HCT116 (cell line): ENCODE measurements at regions not wholly inside any gene's neighbourhood (a gene's known extent, or its start where the extent isn't known, plus 50 kb on each side); places are given as distances from the start of the nearest gene placed in this dataset.

Experiments
- ATAC-seq: fragments of 200-7000 bp; cut with Tn5 transposase; 2 replicates; pipeline ENCODE4 v1.9.1; 2020; ENCODE audit warnings: mild to moderate bottlenecking, moderate library complexity
- BruUV-seq: library from RNA; stranded (reverse); fragments of 400-500 nt; replicated peaks from 2 replicates; lab custom pipeline; 2021; lab: Mats Ljungman, UMichigan
- CTCF ChIA-PET: fragments of 300-600 bp; sonication (Branson Sonifier 250); formaldehyde crosslinking; loops from one replicate; lab custom pipeline; 2021; ENCODE audit warnings: antibody characterized with exemption; lab: Charles Lee
- POLR2A ChIA-PET: fragments of 300-600, 350-600 bp; sonication (Branson Sonifier 250); formaldehyde crosslinking; loops from one replicate; lab custom pipeline; 2021; ENCODE audit warnings: antibody characterized with exemption; lab: Charles Lee
- RAD21 ChIA-PET, 2 experiments: fragments of 300-600 bp; sonication (Branson Sonifier 250); formaldehyde crosslinking; loops; one replicate each; lab custom pipeline; 2023; ENCODE audit warnings: low total read pairs in 2 of 2; ENCODE audit not compliant: uncharacterized antibody in 2 of 2, unreplicated experiment in 2 of 2, low non-redundant PET in 1 of 2; lab: Charles Lee
- DNase-seq: peaks from one replicate; pipeline ENCODE4 v3.0.0-alpha.2; 2010; ENCODE audit warnings: low read depth, low spot score
- H2AFZ ChIP-seq: fragments of 200-600 bp; shearing (Covaris generic), sonication (generic); 2 replicates; pipeline ENCODE4 v1.6.1; 2017; ENCODE audit warnings: low read depth, mixed run types, mixed read lengths, antibody characterized with exemption, low read length; ENCODE audit not compliant: poor library complexity, severe bottlenecking
- H3K27ac ChIP-seq: 2 replicates; pipeline ENCODE4 v1.5.1; 2012; ENCODE audit warnings: low read depth, low read length
- H3K27me3 ChIP-seq: fragments of 200-600 bp; sonication (generic); 2 replicates; pipeline ENCODE4 v1.6.1; 2016; ENCODE audit warnings: mixed run types, low read length, mixed read lengths; ENCODE audit not compliant: insufficient read depth
- H3K36me3 ChIP-seq, 2 experiments: fragments of 200-500 bp in 1 of 2; fragments of 200-600 bp in 1 of 2; sonication (Bioruptor generic) in 1 of 2; sonication (generic) in 1 of 2; 2 replicates each; pipeline versions ENCODE4 v1.5.1 to v1.6.1; 2014 to 2016; ENCODE audit warnings: low read length in 2 of 2, inconsistent platforms in 1 of 2, mixed read lengths in 1 of 2, mixed run types in 1 of 2; ENCODE audit not compliant: insufficient read depth in 2 of 2, control insufficient read depth in 1 of 2
- H3K4me1 ChIP-seq, 2 experiments: fragments of 200-600 bp in 1 of 2; sonication (generic) in 1 of 2; 2 replicates each; pipeline versions ENCODE4 v1.5.1 to v1.6.1; 2012 to 2017; ENCODE audit warnings: low read length in 2 of 2, inconsistent platforms in 1 of 2, mild to moderate bottlenecking in 1 of 2, mixed read lengths in 1 of 2, mixed run types in 1 of 2, moderate library complexity in 1 of 2; ENCODE audit not compliant: insufficient read depth in 2 of 2, control insufficient read depth in 1 of 2
- H3K4me2 ChIP-seq: fragments of 200-600 bp; sonication (generic); 2 replicates; pipeline ENCODE4 v1.6.1; 2017; ENCODE audit warnings: mixed run types, low read length, mixed read lengths
- H3K4me3 ChIP-seq, 2 experiments: fragments of 200-600 bp in 1 of 2; sonication (generic) in 1 of 2; replicated peaks in 1 of 2; 2 replicates each; pipeline ENCODE4 v1.5.1; 2011 to 2016; ENCODE audit warnings: low read length in 2 of 2, control low read depth in 1 of 2, low read depth in 1 of 2, mild to moderate bottlenecking in 1 of 2, mixed read lengths in 1 of 2, mixed run types in 1 of 2
- H3K79me2 ChIP-seq: fragments of 200-600 bp; sonication (generic); 2 replicates; pipeline ENCODE4 v1.6.1; 2017; ENCODE audit warnings: mild to moderate bottlenecking, mixed run types, low read length, moderate library complexity, mixed read lengths; ENCODE audit not compliant: insufficient read depth
- H3K9ac ChIP-seq: fragments of 200-600 bp; sonication (generic); 2 replicates; pipeline ENCODE4 v1.6.1; 2016; ENCODE audit warnings: low read length, mixed read lengths
- H3K9me2 ChIP-seq: fragments of 200-600 bp; sonication (generic), shearing (Covaris generic); 2 replicates; pipeline ENCODE4 v1.6.1; 2017; ENCODE audit warnings: mixed run types, mild to moderate bottlenecking, moderate library complexity; ENCODE audit not compliant: insufficient read depth
- H3K9me3 ChIP-seq, 2 experiments: fragments of 200-500 bp in 1 of 2; fragments of 200-600 bp in 1 of 2; sonication (Bioruptor generic) in 1 of 2; sonication (generic) in 1 of 2; 2 replicates each; pipeline ENCODE4 v1.6.1; 2014 to 2017; ENCODE audit warnings: low read length in 2 of 2, mixed read lengths in 2 of 2, inconsistent platforms in 1 of 2, low read depth in 1 of 2, mild to moderate bottlenecking in 1 of 2, mixed run types in 1 of 2, moderate library complexity in 1 of 2; ENCODE audit not compliant: control insufficient read depth in 1 of 2, insufficient read depth in 1 of 2
- H4K20me1 ChIP-seq: fragments of 200-600 bp; sonication (generic), shearing (Covaris generic); 2 replicates; pipeline ENCODE4 v1.6.1; 2017; ENCODE audit warnings: mixed run types, mild to moderate bottlenecking, moderate library complexity; ENCODE audit not compliant: insufficient read depth
- CTCF ChIP-seq, 3 experiments: fragments of 200-600 bp in 1 of 3; sonication (generic) in 1 of 3; IDR thresholded peaks in 2 of 3; conservative IDR thresholded peaks in 1 of 3; 2 replicates each; pipeline ENCODE4 v1.5.1; 2012 to 2017; ENCODE audit warnings: low read depth in 2 of 3, low read length in 2 of 3, antibody characterized with exemption in 1 of 3, borderline replicate concordance in 1 of 3, control low read depth in 1 of 3, mild to moderate bottlenecking in 1 of 3, mixed read lengths in 1 of 3, mixed run types in 1 of 3, moderate library complexity in 1 of 3; ENCODE audit not compliant: insufficient read depth in 1 of 3
- EGR1 ChIP-seq: IDR thresholded peaks from 2 replicates; pipeline ENCODE4 v1.6.1; 2012; ENCODE audit warnings: low read depth
- ELF1 ChIP-seq: IDR thresholded peaks from 2 replicates; pipeline ENCODE4 v1.6.1; 2012; ENCODE audit warnings: low read depth, borderline replicate concordance
- POLR2A ChIP-seq: IDR thresholded peaks from 2 replicates; pipeline ENCODE4 v1.7.0; 2011; ENCODE audit warnings: borderline replicate concordance; ENCODE audit not compliant: insufficient read depth, insufficient read length; ENCODE audit errors: extremely low read depth
- POLR2AphosphoS5 ChIP-seq: IDR thresholded peaks from 2 replicates; pipeline ENCODE4 v1.6.1; 2011; ENCODE audit warnings: mild to moderate bottlenecking, low read depth, low read length, moderate library complexity
- SIN3A ChIP-seq: IDR thresholded peaks from 2 replicates; pipeline ENCODE4 v1.6.1; 2012; ENCODE audit warnings: low read depth
- SRF ChIP-seq: IDR thresholded peaks from 2 replicates; pipeline ENCODE4 v1.6.1; 2012; ENCODE audit warnings: low read depth
- TCF7L2 ChIP-seq: IDR thresholded peaks from 2 replicates; pipeline ENCODE4 v1.7.0; 2011; ENCODE audit warnings: borderline replicate concordance, inconsistent platforms; ENCODE audit not compliant: insufficient read depth, insufficient read length; ENCODE audit errors: extremely low read depth
- ZFX ChIP-seq: fragments of 450-650 bp; IDR thresholded peaks from 2 replicates; pipeline ENCODE4 v1.6.1; 2017
- intact Hi-C: fragments of 100-400 bp; cut with micrococcal nuclease; formaldehyde crosslinking; loops from 2 replicates; pipeline ENCODE4 v1.10.0; 2022
- TF ChIP-seq, protein P1 (sequence below): IDR thresholded peaks from 2 replicates; pipeline ENCODE4 v1.6.1; 2012; ENCODE audit warnings: low read depth

DNA sequence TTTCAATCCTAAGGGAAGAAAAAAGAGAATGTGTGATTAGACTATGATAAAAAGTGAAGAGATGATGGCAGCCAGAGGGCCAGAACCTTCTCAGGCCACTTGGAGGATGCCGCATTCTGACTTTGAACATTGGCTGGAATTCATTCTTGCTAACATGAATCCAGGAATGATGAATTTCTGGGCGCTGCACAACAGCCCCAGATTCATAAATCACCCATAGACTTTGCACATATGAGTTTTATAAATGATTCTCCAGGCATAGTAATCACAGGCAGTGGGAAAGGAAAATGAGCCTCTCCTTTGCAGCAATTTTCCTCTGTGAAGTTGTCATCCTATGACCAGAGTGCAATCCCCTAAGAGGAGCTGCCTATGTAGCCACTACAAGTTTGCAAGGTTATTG lies 555.4 kb downstream of the KCTD12 start (continued):
- TF ChIP-seq, protein P1, sequence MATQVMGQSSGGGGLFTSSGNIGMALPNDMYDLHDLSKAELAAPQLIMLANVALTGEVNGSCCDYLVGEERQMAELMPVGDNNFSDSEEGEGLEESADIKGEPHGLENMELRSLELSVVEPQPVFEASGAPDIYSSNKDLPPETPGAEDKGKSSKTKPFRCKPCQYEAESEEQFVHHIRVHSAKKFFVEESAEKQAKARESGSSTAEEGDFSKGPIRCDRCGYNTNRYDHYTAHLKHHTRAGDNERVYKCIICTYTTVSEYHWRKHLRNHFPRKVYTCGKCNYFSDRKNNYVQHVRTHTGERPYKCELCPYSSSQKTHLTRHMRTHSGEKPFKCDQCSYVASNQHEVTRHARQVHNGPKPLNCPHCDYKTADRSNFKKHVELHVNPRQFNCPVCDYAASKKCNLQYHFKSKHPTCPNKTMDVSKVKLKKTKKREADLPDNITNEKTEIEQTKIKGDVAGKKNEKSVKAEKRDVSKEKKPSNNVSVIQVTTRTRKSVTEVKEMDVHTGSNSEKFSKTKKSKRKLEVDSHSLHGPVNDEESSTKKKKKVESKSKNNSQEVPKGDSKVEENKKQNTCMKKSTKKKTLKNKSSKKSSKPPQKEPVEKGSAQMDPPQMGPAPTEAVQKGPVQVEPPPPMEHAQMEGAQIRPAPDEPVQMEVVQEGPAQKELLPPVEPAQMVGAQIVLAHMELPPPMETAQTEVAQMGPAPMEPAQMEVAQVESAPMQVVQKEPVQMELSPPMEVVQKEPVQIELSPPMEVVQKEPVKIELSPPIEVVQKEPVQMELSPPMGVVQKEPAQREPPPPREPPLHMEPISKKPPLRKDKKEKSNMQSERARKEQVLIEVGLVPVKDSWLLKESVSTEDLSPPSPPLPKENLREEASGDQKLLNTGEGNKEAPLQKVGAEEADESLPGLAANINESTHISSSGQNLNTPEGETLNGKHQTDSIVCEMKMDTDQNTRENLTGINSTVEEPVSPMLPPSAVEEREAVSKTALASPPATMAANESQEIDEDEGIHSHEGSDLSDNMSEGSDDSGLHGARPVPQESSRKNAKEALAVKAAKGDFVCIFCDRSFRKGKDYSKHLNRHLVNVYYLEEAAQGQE: no peak
- TF ChIP-seq ELF1 (no peak), SRF (no peak), ZFX (no peak)

GRCh38 chr13:76329866-76330580 lies 556.2 kb downstream of the KCTD12 start:
- Histone ChIP-seq H3K9ac (no peak overlapping the region), H3K9me3 (no peaks in the 10 kb centered on the region), H3K36me3 (no peaks in the 10 kb centered on the region), H3K4me1 (no peaks in the 10 kb centered on the region), H3K79me2 (no peaks in the 10 kb centered on the region), H2AFZ (no peak overlapping the region), H3K4me3 (no peak overlapping the region), H3K9me2 (no peaks in the 10 kb centered on the region), H3K4me2 (no peak overlapping the region), H4K20me1 (no peaks in the 10 kb centered on the region), H3K27me3 (no peaks in the 10 kb centered on the region), H3K27ac (no peak overlapping the region)
- no TSS peak for BruUV-seq
- ChIA-PET RAD21 (no interaction called here), POLR2A (no interaction called here), CTCF (no interaction called here)
- TF ChIP-seq EGR1 (no peak), ZFX (no peak), POLR2AphosphoS5 (no peak), TCF7L2 (no peak), ELF1 (no peak), CTCF (IDR thresholded peaks at IDR 0.05 in 2 of 3, conservative IDR thresholded peaks at IDR 0.05 in 1 of 3; ENCODE audit: borderline replicate concordance in 1 of 3, insufficient read depth in 1 of 3, low read depth in 2 of 3, low read length in 2 of 3) (no peak), SIN3A (no peak), POLR2A (no peak)
- no peak for DNase-seq
- ATAC-seq: no peak
- intact Hi-C loops: loop anchor here (5.0 kb wide), 1 partner anchor 38 kb away; no protein-coding TSS in a partner anchor
